Medulla oblongata (tissue), 1 donor: ENCODE measurements at regions not wholly inside any gene's neighbourhood (a gene's known extent, or its start where the extent isn't known, plus 50 kb on each side); places are given as distances from the start of the nearest gene placed in this dataset.
"Not testable (repeated sequence)": the region's sequence is repeated elsewhere in the genome, so short reads cannot be mapped to it uniquely, and the experiment has no call there.

ENCODE experiments used
- DNase-seq: peaks from one replicate; pipeline ENCODE4 v3.0.0-alpha.2; 2015; ENCODE audit errors: extremely low spot score

DNA sequence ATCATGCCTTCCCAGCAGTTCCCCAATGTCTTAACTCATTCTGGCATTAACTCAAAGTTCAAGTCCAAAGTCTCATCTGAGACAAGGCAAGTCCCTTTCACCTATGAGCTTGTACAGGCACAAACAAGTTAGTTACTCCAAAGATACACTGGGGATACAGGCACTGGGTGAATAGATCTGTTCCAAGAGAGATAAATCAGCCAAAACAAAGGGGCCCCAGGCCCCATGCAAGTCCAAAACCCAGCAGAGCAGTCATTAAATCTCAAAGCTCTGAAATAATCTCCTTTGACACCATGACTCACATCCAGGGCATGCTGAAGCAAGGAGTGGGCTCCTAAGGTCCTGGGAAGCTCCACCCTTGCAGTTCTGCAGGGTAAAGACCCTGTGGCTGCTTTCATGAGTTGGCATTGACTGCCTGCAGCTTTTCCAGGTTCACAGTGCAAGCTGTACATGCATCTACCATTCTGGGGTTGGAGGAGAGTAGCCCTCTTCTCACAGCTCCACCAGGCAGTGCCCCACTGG, 332.2 kb upstream of the KIF2B start:
- no peak for DNase-seq

DNA sequence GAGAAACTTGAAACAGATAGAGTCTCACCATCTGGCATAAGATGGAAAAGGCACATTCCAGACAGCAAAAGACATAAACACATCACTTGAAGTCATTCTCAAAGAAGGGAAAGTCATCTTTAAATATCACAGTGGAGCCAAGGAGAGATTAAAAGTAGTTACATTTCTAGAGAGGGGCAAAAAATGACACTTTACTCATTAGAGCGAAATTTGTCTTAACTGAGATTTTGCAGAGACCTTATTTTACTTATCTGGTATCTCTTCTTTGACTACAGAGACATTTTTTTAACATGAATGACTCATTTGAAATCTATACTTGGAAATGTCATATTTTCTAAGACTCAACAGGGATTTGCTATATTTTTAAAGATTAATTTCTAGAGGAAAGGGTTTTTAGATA, 339.0 kb upstream of the KIF2B start:
- DNase-seq: no peak

DNA sequence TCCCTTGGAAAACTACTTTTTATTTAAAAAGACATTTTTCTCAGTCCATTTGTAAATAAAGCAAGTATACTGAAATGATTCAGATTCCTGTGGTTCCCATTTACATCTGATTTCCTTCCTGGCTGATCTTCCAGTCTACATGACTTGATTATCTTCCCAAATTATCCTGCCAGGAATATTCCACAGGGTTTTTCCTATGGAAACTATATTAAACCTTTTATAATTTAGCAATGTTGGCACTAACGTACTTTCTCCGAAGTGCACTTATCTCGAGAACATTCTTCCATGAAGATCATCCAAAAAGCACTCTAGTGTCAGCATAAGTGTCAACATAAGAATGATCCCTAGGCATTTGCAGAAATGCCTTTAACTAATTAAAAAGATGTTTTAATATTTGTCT, 347.7 kb upstream of the KIF2B start:
- DNase-seq: no peak

DNA sequence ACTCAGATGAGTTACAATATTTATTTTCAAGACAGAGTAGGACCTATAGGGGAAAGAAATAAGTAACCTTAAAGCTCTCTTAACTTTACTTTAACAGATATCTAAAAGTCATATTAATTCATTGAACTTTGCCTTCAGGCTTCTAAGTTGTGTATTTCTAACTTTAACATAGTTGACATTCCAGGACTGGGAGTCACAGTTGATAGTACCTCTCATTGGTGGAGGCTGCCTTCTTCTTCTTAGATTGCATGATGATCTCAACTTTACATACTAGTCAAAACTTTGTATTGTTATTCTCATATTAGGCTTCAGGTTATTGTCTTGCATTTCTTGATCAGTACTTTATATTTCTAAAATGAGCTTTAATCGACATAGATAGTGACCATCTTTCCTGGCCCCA, 350.1 kb upstream of the KIF2B start:
- no peak for DNase-seq

DNA sequence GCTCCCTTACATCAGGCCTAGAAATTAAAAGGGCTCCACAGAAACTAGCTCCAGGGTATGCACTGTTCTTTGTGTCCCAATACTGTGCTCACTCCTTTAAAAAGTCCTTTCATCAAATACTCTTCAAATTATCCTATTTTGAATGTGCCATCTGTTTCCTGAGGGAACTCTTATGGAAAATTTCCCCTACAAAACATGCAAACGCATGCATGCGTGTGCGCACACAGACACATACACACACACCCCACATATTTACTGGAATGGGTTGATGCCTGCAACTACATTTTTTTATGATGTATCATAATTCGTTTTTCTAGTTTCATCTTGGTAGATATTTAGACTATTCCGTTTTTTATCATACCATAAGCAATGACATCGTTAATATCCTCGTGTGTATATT, 351.2 kb upstream of the KIF2B start:
- DNase-seq: no peak

DNA sequence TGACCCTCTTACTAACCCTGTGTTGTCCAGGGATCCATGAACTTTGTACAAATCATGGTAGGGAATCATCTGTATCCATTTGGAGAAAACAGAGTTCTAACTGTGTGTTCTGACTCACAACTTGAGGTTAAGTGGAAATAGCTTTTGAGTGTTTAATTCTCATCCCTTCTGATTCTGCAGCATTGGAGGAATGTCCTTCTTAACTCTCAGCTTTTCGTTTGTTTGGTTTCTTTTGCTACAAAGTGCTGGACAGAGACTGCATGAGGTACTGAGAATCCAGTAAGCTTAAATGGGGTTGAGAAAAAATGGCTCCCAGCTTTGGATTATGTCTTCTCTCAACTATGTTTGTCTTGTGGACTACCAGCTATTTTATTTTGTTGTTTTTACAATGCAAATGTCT, 352.1 kb upstream of the KIF2B start:
- no peak for DNase-seq

DNA sequence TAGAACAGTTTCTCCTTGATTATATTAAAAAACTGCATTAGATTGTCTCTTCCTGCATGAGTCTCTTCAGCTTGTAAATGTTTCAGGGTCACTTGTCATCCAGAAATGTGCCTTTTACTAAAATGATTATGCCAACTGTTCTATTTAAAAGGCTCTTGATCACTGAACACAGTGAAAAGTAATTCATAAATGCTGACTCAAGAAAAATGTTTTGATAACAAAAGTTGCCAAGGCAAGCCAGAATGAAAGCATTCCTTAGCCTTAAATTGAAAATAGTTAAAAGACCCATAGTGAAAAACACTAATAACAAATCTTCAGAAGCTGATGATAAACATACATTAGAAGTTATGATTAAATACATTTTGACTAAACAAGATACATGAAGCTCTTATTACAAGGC, 356.0 kb upstream of the KIF2B start:
- DNase-seq: no peak

DNA sequence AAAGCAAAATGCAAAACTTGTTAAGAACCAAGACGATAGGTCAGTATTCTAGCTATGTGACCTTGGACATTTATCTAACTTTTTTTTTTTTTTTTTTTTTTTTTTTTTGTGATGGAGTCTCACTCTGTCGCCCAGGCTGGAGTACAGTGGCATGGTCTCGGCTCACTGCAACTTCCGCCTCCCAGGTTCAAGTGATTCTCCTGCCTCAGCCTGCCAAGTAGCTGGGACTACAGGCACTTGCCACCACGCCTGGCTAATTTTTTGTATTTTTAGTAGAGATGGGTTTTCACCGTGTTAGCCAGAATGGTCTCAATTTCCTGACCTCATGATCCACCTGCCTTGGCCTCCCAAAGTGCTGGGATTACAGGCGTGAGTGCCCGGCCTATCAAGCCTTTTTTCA, 358.3 kb upstream of the KIF2B start:
- DNase-seq: not testable (repeated sequence)

DNA sequence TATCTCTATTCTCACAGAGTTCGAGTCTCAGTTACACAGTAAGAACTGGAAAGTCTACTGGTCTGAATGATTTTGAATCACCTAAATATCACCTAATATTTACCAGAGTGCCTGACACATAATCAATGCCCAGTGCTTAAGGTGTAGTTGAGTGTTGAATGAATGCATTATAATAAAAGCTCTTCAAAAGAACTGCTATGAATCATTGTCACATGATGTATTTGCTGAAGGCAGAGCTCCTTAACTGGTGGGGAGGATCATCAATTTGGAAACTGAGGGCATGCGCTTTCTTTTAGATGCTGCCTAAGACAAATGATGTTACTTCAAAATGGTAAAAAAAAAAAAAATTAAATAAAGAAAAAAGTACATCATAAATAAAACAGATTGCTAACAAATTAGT, 359.4 kb upstream of the KIF2B start:
- DNase-seq: no peak

DNA sequence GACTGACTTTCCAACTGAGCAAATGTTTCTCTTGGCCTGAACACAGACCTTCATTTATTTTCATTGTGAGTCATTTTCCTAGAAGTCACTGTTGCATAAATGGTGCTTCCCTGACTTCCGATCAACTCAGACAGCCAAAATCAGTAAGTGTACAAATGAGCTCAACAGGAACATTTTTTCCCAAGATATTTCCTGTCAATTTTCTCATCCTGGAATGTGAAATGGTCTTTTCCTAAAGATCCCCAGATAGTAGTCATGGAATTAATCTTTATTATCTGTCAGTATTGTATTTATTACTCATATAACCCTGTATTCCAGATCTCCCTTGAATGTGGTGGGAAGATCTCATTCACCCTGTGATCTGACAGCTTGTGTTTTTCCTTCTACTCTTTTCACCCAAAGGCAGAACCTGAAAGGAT, 360.3 kb upstream of the KIF2B start:
- no peak for DNase-seq

DNA sequence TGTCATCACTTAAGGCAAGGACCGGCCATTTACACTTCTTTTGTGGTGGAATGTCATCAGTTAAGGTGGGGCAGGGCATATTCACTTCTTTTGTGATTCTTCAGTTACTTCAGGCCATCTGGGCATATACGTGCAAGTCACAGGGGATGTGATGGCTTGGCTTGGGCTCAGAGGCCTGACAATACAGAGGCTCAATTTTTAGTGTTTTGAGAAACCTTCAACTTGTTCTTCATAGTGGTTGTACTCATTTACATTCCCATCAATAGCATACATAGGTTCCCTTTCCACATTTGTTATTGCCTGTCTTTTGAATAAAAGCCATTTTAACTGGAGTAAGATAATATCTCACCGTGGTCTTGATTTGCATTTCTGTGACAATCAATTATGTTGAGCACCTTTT, 366.8 kb upstream of the KIF2B start:
- DNase-seq: not testable (repeated sequence)

DNA sequence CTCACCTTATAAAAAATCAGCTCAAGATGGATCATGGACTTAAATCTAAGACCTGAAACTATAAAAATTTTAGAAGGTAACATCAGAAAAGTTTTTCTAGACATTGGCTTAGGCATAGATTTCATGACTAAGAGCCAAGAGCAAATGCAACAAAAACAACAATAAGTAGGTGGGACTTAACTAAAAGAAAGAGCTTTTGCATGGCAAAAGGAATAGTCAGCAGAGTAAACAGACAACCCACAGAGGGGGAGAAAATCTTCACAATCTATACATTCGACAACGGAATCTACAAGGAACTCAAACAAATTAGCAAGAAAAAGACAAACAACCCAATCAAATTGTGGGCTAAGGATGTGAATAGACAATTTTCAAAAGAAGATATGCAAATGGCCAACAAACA, 368.4 kb upstream of the KIF2B start:
- no peak for DNase-seq

DNA sequence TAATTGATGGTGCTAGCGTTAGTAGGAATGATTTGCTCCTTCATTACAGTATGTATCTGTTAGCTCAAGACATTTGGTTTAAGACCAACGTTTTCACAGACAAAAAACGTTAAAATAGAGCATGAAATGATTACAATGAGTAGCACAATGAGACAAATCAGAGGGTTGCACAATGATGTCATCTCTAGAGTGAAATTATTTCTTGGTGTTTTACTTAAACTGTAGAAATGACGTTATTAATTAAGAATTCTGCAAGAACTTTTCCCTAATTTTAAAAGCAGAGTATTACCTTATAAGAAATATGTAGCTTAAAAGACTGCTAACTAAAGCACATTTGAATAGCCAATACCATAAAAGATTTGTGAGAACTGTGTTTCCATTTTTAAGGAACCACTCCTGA, 373.4 kb upstream of the KIF2B start:
- no peak for DNase-seq

DNA sequence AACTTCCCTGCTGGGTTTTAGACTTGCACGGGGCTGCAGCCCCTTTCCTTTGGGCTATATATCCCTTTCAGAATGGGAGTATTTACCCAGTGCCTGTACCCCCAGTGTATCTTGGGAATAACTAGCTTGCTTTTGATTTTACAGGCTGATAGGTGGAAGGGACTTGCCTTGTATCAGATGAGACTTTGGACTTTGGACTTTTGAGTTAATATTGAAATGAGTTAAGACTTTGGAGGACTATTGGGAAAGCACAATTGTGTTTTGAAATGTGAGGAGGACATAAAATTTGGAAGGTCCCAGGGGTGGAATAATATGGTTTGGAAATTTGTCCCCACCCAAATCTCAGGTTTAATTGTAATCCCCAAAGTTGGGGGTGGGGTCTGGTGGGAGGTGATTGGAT, 393.8 kb upstream of the KIF2B start:
- no peak for DNase-seq

DNA sequence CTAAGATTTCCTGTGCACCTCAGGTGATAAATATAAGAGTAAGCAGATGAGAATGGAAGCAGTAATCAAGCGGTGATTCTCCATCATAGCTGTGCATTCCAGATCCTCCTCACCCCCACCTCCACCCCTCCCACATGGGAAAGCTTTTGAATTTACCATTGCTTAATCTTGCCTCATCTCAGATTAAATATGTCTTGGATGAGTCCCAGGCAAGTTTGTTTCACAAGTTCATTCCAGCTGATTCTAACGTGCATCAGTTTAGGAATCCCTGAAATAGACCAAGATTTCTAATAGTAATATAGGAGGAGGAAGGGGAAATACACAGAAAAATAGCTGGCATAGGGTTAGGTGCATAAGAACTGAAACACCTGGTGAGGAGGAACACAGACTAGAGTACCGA, 396.2 kb upstream of the KIF2B start:
- no peak for DNase-seq

DNA sequence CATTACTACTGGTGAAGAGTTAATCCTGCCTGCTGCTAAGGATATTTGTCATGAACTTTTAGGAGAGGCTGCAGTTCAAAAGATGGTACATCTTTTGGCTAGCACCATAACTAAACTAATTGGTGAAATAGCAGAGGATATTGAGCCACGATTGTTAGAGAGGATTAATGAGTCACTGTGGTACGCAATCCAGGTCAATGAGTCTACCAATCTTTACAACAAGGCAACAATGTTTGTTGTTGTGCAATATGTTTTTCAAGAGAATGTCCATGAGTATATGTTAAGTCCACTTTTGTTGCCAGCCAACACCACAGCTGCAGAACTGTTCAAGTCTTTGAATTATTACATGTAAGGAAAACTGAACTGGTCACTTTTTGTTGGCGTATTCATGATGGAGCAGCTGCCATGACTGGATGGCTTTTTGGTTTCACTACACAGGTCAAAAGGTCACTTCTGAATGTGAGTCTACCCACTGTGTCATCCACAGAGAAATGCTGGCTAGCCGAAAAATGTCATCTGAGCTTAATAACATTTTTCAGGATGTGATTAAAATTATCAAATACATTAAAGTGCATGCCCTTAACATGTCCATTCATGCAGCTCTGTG, 402.6 kb upstream of the KIF2B start:
- DNase-seq: no peak

DNA sequence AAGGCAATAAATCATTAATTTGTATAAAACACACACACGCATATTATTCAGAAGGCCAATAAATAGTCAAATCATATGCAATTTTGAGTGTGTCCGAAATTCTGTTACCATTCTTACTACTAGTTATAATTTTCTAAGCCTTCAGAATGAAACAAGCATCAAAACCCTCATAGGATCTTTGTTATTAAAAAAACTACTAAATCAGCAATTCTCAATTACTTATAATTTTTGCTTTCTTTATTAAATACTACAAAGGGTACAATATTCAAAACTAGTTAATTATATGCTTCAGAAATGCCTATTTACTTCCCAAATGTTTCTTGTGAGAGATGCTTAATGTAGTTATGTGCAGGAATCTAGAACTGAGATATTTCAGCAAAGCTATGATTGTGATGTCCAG, 413.1 kb upstream of the KIF2B start:
- DNase-seq: no peak

DNA sequence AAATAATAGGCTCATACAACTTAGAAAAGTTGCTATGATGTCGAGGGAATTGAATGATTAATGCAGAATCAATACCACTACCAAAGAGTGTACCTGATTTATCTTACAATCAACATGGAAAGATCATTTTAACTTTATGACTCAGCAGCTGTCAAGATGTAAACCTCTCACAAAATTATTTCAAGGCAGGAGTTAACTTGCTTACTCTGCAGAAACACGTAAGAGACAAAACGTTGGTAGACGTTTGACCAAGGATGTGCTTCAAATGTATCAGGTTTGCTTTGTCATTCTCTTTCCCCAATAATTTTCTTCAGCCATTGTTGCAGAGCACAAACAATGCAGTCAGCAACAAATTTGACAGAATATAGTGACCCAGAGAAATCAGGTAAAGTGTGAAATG, 415.8 kb upstream of the KIF2B start:
- no peak for DNase-seq

DNA sequence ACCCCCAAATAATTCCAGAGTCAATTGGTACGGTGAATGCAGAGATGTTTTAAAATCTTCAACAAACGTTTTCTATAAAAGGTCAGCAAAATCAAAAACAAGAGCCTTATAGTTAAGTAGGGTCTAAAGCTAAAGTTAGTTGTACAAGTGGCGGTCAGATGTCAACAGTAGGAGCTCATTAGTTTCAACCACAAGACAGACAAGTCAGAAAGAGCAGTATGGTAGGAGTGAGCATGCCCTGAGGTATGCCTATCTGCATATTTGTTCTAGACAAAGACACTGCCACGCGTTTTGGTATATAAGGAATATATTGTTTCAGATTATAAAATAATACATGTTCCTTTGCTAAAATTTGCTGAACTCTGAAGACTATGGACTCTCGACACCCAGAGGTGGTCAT, 431.5 kb upstream of the KIF2B start:
- DNase-seq: no peak

DNA sequence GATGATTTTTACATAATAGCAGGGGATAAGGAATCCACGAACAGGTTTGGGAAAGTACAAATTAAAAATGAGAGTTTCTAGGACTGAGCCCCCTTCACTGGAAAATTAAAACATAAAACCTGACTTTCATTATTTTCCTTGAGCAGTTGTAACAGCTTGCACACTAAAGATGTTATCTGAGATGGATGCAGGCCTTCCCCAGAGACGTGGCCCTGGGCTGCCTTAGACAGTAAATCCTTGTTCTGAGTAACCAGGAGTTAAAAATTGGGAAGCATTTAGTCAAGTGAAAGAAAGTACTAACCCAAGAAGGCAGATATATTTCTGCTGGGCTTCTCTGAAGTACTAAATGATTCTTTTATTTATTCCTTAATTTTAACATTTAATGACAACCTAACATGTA, 432.2 kb upstream of the KIF2B start:
- DNase-seq: no peak

DNA sequence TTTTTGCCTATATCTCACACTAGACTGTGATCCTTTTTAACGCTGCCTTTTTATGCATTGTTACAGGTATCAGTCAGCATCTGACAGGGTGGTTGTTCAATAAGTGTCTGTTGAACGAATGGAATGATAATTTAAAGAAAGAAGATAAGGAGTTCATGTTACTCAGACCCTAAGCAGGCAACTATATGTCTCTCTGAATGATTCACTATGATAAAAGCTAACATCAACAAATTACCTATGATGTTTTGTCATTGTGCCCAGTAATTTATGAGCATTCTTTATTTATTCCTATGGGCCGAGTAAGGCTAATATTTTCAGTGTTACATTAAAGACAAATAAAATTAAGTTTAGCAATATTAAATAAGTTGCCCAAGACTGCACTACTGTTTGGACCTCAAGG, 435.0 kb upstream of the KIF2B start:
- no peak for DNase-seq

DNA sequence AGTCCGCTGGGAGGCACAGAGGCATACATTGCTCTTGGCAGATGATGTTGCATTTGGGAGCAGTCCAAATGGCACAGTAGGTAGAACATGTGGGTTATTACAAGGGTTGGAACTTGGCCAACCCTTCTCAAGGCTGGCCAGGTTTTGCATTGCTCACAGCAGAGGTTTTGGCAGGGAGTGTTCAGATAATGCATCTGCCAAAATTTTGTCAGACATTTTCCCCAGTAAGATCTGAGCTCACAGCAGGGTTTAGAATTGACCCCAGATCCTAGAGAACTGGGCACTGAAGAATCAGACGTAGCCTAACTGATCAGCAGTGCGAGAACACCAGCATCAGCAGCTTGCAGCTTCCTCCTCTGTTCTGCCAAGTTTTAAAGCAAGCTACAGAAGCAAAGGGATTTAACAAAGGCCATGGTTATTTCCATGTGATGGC, 468.8 kb upstream of the KIF2B start:
- DNase-seq: peak; percentile 48

DNA sequence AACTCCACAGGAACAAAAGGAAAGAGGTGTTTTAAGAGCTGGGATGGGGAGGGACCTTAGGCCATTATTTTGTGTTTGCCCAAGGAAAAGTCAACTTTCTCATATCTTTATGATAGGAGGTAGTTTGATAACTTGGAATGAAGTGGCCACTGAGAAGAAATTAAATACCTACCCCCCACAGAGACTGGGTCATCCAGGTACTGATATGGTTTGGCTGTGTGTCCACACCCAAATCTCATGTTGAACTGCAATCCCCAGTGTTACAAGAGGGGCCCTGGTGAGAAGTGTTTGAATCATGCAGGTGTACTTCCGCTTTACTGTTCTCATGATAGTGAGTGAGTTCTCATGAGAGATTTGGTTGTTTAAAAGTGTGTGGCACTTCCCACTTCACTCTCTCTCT, 477.9 kb upstream of the KIF2B start:
- no peak for DNase-seq

DNA sequence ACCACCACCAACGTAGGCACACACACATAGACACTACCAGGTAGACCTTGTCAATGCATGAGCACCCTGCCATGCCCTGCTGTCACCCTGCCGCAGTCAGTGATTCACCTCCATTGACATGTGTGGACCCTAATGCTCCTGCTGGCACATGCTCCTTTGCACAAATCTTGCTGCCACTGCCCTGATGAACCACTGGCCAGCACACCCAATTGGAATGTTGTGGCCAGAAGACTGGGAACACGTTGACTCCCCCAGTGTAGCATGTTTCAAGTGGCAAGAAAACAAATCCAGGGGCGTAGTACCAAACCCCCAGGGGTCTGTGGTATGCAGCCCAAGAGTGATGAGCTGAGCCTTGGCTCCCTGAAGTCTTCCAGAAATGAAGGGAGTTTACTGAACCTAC, 486.4 kb upstream of the KIF2B start:
- DNase-seq: no peak
